ENCODE measurements at regions not wholly inside any gene's neighbourhood (a gene's known extent, or its start where the extent isn't known, plus 50 kb on each side); places are given as distances from the start of the nearest gene placed in this dataset.

GRCh38 chr16:48487287-48487686 is 102.1 kb upstream of the SIAH1 start:
- DNase-seq = no peak

GRCh38 chr16:48481772-48482171 is 96.6 kb upstream of the SIAH1 start:
- DNase-seq = no peak

GRCh38 chr16:48481211-48481610 is 96.0 kb upstream of the SIAH1 start:
- DNase-seq = no peak

DNA sequence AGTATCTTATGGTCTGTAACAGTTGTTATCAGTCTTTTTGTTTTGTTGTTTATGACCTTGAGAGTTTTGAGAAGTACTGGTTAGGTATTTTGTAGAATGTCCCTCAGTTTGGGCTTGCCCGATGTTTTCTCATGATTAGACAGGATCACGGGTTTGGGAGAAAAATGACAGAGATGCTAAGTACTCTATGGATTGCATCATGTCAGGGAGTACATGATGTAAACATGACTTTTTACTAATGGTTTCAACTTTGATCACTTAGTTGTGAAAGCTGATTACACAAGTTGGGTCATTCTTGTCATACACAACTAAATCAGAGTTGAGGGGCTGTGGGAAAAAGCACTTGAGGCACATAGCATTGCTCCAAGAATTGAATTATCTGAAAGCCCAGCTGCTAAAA is 94.7 kb upstream of the SIAH1 start:
- peak; percentile 9 for DNase-seq

GRCh38 chr16:48479329-48479728 is 94.1 kb upstream of the SIAH1 start:
- no peak for DNase-seq

GRCh38 chr16:48478393-48478792 is 93.2 kb upstream of the SIAH1 start:
- DNase-seq = no peak

GRCh38 chr16:48471435-48471834 is 86.2 kb upstream of the SIAH1 start:
- no peak for DNase-seq

- DNase-seq = no peak
Measured at GRCh38 chr16:48462106-48462740, 77.0 kb upstream of the SIAH1 start.

- DNase-seq = no peak
Measured at GRCh38 chr16:48459167-48459566, 74.0 kb upstream of the SIAH1 start.

DNA sequence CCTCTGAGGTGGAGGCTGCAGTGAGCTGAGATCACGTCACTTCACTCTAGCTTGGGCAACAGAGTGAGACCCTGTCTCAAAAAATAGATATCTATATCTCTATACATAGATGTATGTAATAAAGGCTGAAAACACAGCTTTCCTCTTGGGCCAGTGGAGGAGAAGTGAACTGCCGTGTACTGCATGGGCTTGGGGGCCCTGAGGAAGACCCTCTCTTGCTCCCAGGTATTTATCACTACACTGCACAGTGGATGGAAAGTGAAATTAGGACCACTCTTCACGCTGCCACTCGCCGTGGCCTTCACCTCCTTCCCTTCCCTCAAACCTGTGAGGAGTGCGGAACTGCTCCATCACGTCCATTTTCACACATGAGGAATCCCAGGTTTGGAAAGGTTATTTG is 68.8 kb upstream of the SIAH1 start:
- DNase-seq = no peak

DNA sequence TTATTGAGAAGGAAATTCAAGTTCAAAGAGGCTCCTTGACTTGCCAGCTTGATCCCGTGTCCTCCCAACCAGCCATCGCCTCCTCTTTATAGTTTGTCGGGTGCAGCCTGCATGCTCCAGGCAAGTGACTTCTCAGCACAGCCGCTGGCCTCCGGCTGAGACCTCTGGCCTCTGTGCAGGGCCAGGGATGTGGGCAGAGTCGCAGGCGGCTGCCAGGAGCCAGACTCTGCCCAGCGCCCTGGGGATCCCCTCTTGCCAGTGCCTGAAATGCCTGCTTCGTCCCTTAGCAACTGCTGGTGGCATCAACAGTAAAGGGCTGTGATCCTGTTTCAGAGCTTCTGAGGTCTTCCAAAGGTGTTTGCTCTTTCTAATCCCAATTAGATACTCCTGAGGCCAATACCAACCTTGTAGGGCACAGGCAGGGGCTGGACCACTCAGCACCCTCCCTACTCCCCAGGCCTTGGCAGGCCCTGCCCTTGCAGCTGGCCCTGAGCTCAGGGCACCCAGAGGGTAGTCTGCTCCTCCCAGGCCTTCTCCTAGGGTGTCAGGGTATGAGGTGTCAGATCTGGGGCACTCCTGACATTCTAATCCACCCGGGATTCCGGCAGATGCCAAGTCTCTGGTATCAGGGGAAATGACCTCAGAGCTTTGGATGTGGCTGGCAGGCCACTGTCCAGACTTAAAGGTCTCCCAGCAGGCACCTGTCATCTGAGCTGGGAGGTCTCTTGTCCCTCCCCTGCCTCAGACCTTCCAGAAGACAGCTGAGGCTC is 68.0 kb upstream of the SIAH1 start:
- no peak for DNase-seq

DNA sequence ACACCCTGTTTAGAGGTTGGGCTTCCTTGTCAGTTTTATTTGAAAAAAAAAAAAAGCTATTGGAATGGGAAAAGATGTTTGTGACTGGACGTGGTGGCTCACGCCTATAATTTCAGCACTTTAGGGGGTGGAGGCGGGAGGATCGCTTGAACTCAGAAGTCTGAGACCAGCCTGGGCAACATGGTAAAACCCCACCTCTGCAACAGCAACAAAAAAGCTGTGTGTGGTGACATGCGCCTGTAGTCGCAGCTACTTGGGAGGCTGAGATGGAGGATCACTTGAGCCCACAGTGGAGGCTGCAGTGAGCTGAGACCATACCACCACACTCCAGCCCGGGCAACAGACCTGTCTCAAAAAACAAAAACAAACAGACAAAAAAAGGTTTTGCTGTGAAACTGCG is 66.1 kb upstream of the SIAH1 start:
- no peak for DNase-seq

DNA sequence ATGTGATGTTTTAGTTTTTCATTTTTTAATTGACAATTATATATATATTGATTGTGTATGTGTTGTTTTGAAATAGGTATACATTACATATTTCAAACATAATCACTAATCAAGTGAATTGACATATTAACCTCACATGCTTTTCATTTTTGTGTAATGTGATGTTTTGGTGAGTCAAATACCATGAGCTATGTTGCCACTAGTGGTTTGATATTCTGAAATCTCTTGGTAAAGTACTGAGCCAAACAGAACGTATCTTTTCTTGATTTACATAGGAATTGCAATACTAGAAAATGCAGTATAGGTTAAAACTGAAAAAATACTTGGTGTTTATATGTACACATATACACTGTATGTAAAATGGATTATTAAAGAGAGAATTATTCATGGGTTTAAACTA is 65.2 kb upstream of the SIAH1 start:
- DNase-seq = no peak

- no peak for DNase-seq
Measured at GRCh38 chr16:48448841-48449481, 63.7 kb upstream of the SIAH1 start.

- DNase-seq = no peak
Measured at GRCh38 chr16:48447940-48448536, 62.8 kb upstream of the SIAH1 start.

DNA sequence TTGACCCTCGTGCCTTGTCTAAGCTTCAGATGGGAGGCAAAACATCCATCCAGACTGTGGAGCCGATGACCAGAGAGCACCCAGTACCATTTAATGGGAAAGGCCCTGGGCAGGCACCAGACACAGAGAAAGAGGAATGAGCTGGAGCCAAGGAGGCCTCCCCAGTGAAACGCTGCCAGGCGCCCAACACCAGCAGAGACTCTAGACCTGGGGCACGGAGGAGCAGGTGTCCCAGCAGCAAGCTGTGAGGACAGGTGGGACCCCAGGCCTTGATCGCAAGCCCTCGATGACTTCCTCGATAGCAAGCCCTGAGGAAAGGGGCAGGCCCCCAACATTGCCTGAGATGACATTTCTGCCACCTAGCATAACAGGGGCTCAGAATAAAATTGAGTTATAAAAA is 62.2 kb upstream of the SIAH1 start:
- DNase-seq = no peak

GRCh38 chr16:48446534-48446920 is 61.3 kb upstream of the SIAH1 start:
- no peak for DNase-seq

DNA sequence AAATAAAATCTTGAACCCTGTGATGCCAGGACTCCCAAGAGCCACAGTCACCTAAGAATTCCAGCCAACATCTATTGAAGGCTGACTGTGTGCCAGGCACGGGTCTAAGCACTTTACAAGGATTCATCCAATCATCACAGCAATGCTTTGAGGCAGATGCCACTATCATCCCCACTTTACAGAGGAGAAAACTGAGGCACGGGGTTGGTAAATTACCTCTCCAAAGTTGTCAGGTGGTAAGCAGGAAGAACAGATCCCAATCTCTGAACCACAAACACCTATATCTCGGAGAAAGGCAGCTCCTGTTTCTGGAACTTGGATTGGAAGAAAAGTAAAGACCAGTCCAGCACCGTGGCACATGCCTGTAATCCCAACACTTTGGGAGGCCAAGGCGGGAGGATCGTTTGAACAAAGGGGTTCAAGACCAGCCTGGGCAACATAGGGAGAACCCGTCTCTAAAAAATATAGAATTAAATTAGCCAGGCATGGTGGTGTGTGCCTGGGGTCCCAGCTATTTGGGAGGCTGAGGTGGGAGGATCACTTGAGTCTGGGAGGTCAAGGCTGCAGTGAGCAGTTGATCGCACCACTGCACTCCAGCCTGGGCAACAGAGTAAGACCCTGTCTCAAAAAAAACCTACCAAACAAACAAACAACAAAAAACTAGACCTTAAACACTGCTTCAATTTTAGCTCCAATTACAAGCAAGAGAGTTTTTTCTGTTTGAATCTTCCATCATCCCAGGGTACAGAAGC is 60.7 kb upstream of the SIAH1 start:
- no peak for DNase-seq

DNA sequence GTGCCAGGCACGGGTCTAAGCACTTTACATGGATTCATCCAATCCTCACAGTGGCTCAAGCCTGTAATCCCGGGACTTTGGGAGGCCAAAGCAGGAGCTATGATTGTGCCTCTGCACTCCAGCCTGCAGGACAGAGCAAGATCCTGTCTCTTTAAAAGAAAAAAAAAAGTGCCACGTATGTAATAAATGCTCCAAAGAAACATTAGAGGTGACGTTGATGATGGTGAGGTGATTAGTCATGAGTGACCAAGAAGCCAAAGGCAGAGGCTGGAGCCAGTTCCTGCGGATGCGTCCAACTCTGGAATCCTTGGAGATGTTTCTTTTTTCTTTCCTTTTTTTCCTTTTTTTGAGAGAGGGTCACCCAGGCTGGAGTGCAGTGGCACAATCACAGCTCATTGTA is 59.4 kb upstream of the SIAH1 start:
- no peak for DNase-seq

DNA sequence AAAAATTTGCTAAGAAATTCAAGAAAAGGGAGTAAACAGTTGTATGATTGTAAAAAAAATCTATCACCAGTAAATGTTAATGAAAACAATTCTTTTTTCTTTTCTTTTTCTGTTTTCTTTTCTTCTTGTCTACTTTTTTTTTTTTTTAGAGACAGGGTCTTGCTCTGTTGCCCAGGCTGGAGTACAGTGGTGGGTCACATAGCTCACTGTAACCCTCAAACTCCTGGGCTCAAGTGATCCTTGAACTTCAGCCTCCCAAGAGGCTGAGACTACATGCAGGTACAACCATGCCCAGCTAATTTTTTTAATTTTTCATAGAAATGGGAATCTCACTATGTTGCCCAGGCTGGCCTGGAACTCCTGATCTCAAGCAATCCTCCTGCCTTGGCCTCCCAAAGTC is 57.2 kb upstream of the SIAH1 start:
- no peak for DNase-seq

DNA sequence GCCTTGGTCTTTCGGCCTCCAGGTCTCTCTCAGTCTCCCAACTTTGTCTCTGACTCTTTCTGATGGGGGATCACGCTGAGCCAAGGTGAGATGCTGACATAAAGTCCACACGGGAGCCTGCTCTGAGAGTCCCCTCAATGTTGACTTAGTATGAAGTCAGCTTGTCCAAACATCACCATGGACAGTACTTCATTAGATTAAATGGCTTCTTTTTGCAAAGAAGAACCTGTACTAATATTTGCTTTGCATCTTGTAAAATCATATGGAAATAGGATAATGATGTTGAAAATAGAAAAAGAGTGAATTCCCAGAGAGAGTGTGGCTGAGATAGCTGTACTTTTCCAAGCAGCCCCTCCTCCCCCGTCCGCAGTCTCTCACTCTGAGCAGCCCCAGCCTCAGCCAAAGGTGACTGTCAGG is 56.7 kb upstream of the SIAH1 start:
- no peak for DNase-seq

GRCh38 chr16:48441106-48441505 is 55.9 kb upstream of the SIAH1 start:
- no peak for DNase-seq

- DNase-seq = no peak
Measured at GRCh38 chr16:48438414-48438813, 53.2 kb upstream of the SIAH1 start.

Data from activated CD4-positive, alpha-beta T cell treated with anti-CD3 and anti-CD28 coated beads, Interleukin-2, Interleukin-6, amounts not matched to agents 100 ng/mL and 50 ng/mL, durations not matched to agents 16 hours and 8 hours (primary cell).